Duodenal mucosa (tissue), 2 donors: ENCODE measurements at regions not wholly inside any gene's neighbourhood (a gene's known extent, or its start where the extent isn't known, plus 50 kb on each side); places are given as distances from the start of the nearest gene placed in this dataset.

Experiments
- H3K27ac ChIP-seq: one replicate; pipeline ENCODE4 v1.7.0; 2013; ENCODE audit warnings: low read depth, low read length
- H3K27me3 ChIP-seq, 2 donors: one replicate each; pipeline ENCODE4 v1.7.0; 2013; ENCODE audit warnings: low read length in 2 of 2, control low read depth in 1 of 2; ENCODE audit not compliant: insufficient read depth in 2 of 2, control insufficient read depth in 1 of 2
- H3K36me3 ChIP-seq, 2 donors: one replicate each; pipeline ENCODE4 v1.7.0; 2013; ENCODE audit warnings: low read length in 2 of 2, control low read depth in 1 of 2; ENCODE audit not compliant: insufficient read depth in 2 of 2, control insufficient read depth in 1 of 2
- H3K4me1 ChIP-seq, 2 donors: one replicate each; pipeline ENCODE4 v1.7.0; 2013; ENCODE audit warnings: low read length in 2 of 2, control low read depth in 1 of 2; ENCODE audit not compliant: insufficient read depth in 2 of 2, control insufficient read depth in 1 of 2
- H3K4me3 ChIP-seq, 2 donors: one replicate each; pipeline ENCODE4 v1.7.0; 2013; ENCODE audit warnings: low read length in 2 of 2, low read depth in 1 of 2
- H3K9ac ChIP-seq, 2 donors: one replicate each; pipeline ENCODE4 v1.7.0; 2013; ENCODE audit warnings: low read length in 2 of 2, low read depth in 1 of 2
- H3K9me3 ChIP-seq, 2 donors: one replicate each; pipeline ENCODE4 v1.7.0; 2013; ENCODE audit warnings: low read length in 2 of 2, control low read depth in 1 of 2; ENCODE audit not compliant: control insufficient read depth in 1 of 2

DNA sequence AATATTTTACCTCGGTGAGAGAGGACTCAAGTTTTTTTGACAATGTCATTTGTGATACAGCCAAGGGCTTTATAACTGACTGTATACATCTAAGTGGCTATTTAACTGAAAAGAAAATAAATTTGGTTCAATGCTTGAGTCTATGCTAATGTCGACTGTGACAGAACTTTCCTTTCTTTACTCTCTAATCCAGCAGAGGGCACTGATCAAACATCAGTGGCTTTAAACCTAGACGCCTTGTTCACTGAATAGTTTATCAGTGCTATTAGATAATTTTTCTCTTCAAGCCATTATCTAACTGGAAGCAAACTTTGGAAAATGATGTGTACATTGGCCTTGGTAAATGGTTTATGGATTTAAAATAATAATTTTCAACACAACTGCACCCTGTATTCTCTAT lies 285.1 kb downstream of the CHL1 start:
- H3K9ac ChIP-seq = no peak overlapping the region
- no peak overlapping the region for H3K27ac ChIP-seq
- H3K36me3 ChIP-seq = no peaks in the 10 kb centered on the region
- H3K4me1 ChIP-seq = no peaks in the 10 kb centered on the region
- H3K27me3 ChIP-seq = no peaks in the 10 kb centered on the region
- H3K4me3 ChIP-seq = no peak overlapping the region
- peaks cover 0 to 5% of the 10 kb centered on the region in 2 donors for H3K9me3 ChIP-seq

DNA sequence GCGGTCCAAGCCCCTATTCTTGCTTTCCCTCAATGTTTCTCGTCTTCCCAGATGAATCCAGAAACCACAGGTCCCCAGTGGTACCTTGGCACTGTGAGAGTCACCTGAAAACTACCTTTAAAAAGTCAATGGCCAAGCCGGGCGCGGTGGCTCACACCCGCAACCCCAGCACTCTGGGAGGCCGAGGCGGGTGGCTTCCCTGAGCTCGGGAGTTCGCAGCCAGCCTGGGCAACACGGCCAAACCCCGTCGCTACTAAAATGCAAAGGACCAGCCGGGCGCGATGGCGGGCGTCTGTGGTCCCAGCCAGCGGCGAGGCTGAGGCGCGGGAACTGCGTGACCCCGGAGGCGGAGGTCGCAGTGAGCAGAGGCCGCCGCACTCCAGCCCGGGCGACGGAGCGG lies 285.9 kb downstream of the CHL1 start:
- Histone ChIP-seq H3K9me3 (peaks cover 0 to 5% of the 10 kb centered on the region in 2 donors), H3K4me1 (no peaks in the 10 kb centered on the region), H3K27me3 (no peaks in the 10 kb centered on the region), H3K27ac (no peak overlapping the region), H3K36me3 (no peaks in the 10 kb centered on the region), H3K4me3 (no peak overlapping the region), H3K9ac (no peak overlapping the region)

DNA sequence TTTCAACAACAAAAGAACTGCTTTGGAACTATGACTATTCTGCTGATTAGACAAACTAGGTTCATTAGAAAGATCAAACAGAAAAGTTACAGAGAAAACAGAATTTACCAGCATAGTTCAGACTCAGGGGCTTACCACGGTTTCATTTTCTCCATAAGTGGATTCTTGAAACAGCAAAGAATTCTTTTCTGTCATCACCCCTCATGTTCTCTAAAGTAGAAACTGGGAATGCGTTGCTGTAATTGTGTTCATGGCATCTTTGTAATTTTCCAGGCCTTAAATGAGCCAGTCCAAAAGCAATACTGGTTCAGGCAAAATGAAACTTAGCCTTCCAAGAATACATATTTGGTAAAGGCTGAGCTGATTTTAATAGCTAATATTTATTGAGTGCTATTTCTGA lies 287.8 kb downstream of the CHL1 start:
- no peaks in the 10 kb centered on the region for H3K27me3 ChIP-seq
- no peak overlapping the region for H3K4me3 ChIP-seq
- H3K36me3 ChIP-seq = no peaks in the 10 kb centered on the region
- no peak overlapping the region for H3K27ac ChIP-seq
- no peaks in the 10 kb centered on the region for H3K9me3 ChIP-seq
- H3K9ac ChIP-seq = no peak overlapping the region
- H3K4me1 ChIP-seq = no peaks in the 10 kb centered on the region

DNA sequence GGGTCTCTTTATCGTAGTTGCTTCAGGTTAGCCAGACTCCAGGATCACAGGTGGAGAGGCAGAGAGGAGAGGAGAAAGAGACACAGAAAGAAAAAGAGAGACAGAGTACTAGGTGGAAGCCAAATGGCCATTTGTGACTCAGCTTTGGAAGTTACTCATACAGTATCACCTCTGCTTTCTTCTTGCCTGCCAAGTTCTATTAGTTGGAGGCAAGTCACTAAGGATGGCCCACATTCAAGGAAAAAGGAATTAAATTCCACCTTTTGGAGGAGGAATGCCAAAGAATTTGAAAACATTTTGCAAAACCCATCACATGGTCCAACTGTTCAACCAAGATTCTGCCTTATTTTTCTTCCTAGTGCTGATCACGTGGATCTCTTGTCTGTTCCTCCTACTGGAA lies 291.1 kb downstream of the CHL1 start:
- no peak overlapping the region for H3K27ac ChIP-seq
- no peaks in the 10 kb centered on the region for H3K36me3 ChIP-seq
- no peak overlapping the region for H3K4me3 ChIP-seq
- H3K9me3 ChIP-seq = no peaks in the 10 kb centered on the region
- H3K27me3 ChIP-seq = no peaks in the 10 kb centered on the region
- H3K4me1 ChIP-seq = no peaks in the 10 kb centered on the region
- no peak overlapping the region for H3K9ac ChIP-seq

DNA sequence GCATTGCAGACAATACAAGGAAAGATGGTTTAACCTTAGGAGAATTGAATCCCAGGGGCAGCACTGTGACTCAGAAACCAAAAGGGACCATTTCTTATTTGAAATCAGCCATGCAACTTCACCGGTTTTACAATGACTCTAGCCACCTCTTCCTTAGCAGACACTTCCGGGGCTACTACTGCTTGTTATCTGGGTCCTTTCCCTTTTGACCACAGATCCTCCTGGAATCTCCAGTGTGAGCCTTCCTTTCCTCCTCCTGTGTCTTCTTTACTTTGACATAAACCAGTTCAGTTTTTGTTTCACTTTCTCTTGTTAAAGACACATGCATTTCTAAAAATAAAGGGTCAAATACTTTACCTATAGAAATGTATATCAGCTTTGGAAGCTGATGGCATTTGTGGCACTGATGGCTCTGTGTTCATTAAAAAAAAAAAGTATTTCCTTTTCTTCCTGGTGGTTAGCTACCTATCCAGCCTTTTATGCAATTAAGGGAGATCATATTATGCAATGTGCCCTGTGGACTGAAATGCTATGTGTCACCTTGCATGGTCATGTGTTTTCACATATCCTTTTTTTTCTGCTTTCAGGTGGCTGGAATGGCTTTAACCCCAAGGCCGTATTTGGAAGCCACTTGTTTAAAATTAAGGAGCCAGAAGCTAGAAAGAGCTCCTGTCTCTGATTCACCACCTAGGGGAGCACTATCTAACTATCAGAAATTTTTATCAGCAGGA lies 296.2 kb downstream of the CHL1 start:
- H3K9ac ChIP-seq = no peak overlapping the region
- no peak overlapping the region for H3K4me3 ChIP-seq
- no peaks in the 10 kb centered on the region for H3K27me3 ChIP-seq
- no peaks in the 10 kb centered on the region for H3K4me1 ChIP-seq
- no peaks in the 10 kb centered on the region for H3K36me3 ChIP-seq
- no peaks in the 10 kb centered on the region for H3K9me3 ChIP-seq
- no peak overlapping the region for H3K27ac ChIP-seq

DNA sequence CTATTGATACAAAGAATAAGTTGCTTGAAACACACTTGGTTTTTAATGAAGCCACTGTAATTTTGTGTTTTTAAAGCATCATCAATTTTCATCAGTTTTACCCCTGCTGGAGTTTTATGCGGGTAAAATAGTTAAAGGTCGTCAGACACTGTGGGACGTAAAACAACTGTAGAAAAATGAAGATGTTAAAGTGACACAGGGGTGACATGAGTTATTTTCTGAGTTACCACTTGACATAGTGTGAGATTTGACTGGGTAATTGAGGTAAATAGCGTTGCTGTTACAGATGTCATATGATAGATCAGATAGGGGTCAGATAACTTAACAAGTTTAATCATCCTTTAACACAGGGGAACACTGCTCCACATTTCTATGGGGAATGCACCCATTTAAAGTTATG lies 297.6 kb downstream of the CHL1 start:
- Histone ChIP-seq H3K4me3 (no peak overlapping the region), H3K9me3 (no peaks in the 10 kb centered on the region), H3K4me1 (no peaks in the 10 kb centered on the region), H3K9ac (no peak overlapping the region), H3K36me3 (no peaks in the 10 kb centered on the region), H3K27me3 (no peaks in the 10 kb centered on the region), H3K27ac (no peak overlapping the region)

DNA sequence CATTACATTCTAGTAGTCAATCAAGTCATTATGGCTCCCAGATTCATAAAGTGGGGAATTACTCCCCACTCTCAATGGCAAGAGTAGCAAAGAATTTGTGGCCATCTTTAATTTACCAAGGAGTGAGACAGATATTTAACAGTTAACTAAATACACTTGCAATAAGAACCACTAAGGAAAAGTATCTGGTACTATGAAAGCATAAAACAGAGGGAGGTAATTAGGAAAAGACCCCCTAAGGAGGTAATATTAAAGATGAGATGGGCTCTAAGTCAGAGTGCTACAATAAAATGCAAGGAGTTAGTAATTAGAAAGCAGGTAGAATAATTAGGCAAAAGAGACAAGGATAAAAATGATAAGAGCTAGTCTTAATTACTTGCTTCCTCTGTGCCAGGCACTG lies 301.9 kb downstream of the CHL1 start:
- Histone ChIP-seq H3K27ac (no peak overlapping the region), H3K36me3 (no peaks in the 10 kb centered on the region), H3K27me3 (no peaks in the 10 kb centered on the region), H3K4me3 (no peak overlapping the region), H3K9me3 (no peaks in the 10 kb centered on the region), H3K4me1 (no peaks in the 10 kb centered on the region), H3K9ac (no peak overlapping the region)

DNA sequence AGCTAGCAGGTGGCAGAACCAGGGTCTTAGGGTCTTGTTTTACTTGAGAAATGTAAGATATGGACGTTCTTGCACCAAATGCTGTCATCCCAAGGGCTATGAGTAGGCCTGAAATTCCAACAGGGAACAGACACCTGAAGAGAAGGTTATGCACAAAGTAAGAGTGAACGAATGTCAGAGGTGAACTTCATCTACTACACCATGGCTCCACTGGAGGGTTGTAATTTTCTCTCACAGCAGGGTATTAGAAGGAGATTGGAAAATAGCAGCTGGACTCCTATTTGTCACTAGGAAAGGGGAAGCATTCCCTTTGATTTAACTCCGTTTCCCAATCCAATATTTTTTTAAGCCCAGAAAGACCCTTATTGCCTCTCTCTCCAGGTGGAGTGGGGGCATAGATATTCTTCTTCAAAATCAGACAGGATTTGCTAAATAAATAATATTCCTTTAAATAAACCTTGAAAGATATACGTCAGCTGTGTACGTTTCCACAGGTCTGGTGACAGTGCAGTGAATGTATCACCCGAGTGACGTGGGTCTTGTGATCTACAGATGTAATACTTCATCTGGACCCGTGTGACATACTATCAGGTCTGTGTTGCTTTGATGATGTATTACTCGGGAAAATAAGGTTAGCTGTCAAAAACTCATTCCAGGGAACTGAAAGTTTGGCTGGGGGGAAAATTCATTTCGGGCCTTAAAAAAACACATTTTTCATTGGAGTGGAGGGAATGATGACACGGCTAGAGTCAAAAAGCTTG lies 302.6 kb downstream of the CHL1 start:
- Histone ChIP-seq H3K27me3 (no peaks in the 10 kb centered on the region), H3K9ac (no peak overlapping the region), H3K9me3 (no peaks in the 10 kb centered on the region), H3K27ac (no peak overlapping the region), H3K4me3 (no peak overlapping the region), H3K36me3 (no peaks in the 10 kb centered on the region), H3K4me1 (no peaks in the 10 kb centered on the region)

DNA sequence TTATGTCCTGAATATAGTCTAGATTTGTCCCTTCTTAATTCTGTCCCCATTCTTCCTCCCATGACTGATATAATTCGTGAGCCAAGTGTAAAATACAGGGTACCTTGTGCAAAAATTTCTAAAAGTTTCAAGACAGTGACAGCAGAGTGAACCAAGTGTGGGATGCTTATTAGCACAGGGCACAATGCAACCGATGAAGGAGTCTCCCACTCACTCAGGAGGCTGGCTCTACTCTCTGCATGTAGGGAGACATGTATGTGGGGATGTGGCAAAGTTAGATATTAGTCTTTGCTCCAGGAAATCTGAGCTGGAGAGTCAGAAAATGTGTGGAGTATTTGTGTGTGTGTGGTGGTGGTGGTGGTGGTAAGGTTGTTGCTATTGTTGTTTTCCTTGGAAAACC lies 305.9 kb downstream of the CHL1 start:
- H3K27me3 ChIP-seq = no peaks in the 10 kb centered on the region
- H3K4me1 ChIP-seq = no peaks in the 10 kb centered on the region
- H3K36me3 ChIP-seq = no peaks in the 10 kb centered on the region
- H3K9ac ChIP-seq = no peak overlapping the region
- no peaks in the 10 kb centered on the region for H3K9me3 ChIP-seq
- H3K4me3 ChIP-seq = no peak overlapping the region
- H3K27ac ChIP-seq = no peak overlapping the region

DNA sequence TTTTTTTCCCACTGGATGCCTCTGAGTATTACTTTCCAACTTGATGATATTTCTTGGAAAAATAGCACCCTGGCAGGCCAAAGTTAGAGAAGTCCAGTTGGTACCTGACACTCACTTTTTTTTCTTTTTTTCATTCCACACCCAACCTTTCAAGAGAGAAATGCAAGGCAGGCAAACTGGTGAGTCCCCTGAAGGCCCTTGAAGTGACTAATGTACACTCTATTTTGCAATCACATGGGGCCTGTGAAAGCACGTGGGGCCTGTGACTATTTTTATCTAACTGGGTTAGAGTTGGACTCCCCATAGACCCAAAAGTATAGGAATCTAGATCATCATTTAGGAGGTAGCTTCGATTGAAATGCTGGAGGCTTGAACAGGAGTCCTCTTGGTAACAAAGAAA lies 316.7 kb downstream of the CHL1 start:
- no peaks in the 10 kb centered on the region for H3K36me3 ChIP-seq
- no peak overlapping the region for H3K27ac ChIP-seq
- H3K4me3 ChIP-seq = no peak overlapping the region
- H3K27me3 ChIP-seq = no peaks in the 10 kb centered on the region
- no peak overlapping the region for H3K9ac ChIP-seq
- H3K9me3 ChIP-seq = no peaks in the 10 kb centered on the region
- no peaks in the 10 kb centered on the region for H3K4me1 ChIP-seq
